Caco-2 (cell line): ENCODE measurements at regions not wholly inside any gene's neighbourhood (a gene's known extent, or its start where the extent isn't known, plus 50 kb on each side); places are given as distances from the start of the nearest gene placed in this dataset.
"Not testable (repeated sequence)": the region's sequence is repeated elsewhere in the genome, so short reads cannot be mapped to it uniquely, and the experiment has no call there.

Experiments used
- BruUV-seq: library from RNA; stranded (reverse); fragments of 400-500 nt; replicated peaks from 2 replicates; lab custom pipeline; 2021; lab: Mats Ljungman, UMichigan
- CTCF ChIA-PET: fragments of 300-600 bp; sonication (Branson Sonifier 250); formaldehyde crosslinking; loops from one replicate; lab custom pipeline; 2022; ENCODE audit warnings: antibody characterized with exemption; lab: Charles Lee
- POLR2A ChIA-PET: fragments of 300-600 bp; sonication (Branson Sonifier 250); formaldehyde crosslinking; loops from one replicate; lab custom pipeline; 2022; ENCODE audit warnings: antibody characterized with exemption; lab: Charles Lee
- DNase-seq, 2 experiments: peaks; one replicate each; pipeline versions ENCODE4 v3.0.0 to v3.0.0-alpha.2; 2020 to 2022
- H3K27me3 ChIP-seq: replicated peaks from 2 replicates; pipeline ENCODE4 v1.6.0; 2011; ENCODE audit warnings: low read length; ENCODE audit not compliant: control insufficient read depth, insufficient read depth
- H3K36me3 ChIP-seq: 2 replicates; pipeline ENCODE4 v1.5.1; 2011; ENCODE audit warnings: low read length; ENCODE audit not compliant: control insufficient read depth, insufficient read depth
- H3K4me1 ChIP-seq: fragments of 250-450 bp; sonication (Bioruptor Pico); 2 replicates; pipeline ENCODE4 v1.5.1; 2020; ENCODE audit warnings: mild to moderate bottlenecking
- H3K4me3 ChIP-seq: 2 replicates; pipeline ENCODE4 v1.5.1; 2011; ENCODE audit warnings: low read depth, mild to moderate bottlenecking, control low read depth, low read length
- H3K9me3 ChIP-seq: fragments of 250-450 bp; sonication (Bioruptor Pico); 2 replicates; pipeline ENCODE4 v1.5.1; 2020; ENCODE audit warnings: mild to moderate bottlenecking, moderate library complexity
- H3K27ac Mint-ChIP-seq: one replicate; pipeline ENCODE4 v1.8.0; 2022; ENCODE audit warnings: mixed read lengths; ENCODE audit not compliant: unreplicated experiment
- H3K27me3 Mint-ChIP-seq: one replicate; pipeline ENCODE4 v1.8.0; 2022; ENCODE audit warnings: mixed read lengths; ENCODE audit not compliant: insufficient read depth, unreplicated experiment
- H3K36me3 Mint-ChIP-seq: one replicate; pipeline ENCODE4 v1.8.0; 2022; ENCODE audit warnings: mild to moderate bottlenecking, mixed read lengths; ENCODE audit not compliant: insufficient read depth, unreplicated experiment
- H3K4me1 Mint-ChIP-seq: one replicate; pipeline ENCODE4 v1.8.0; 2022; ENCODE audit warnings: low read depth, mixed read lengths; ENCODE audit not compliant: unreplicated experiment
- H3K4me3 Mint-ChIP-seq: one replicate; pipeline ENCODE4 v1.8.0; 2022; ENCODE audit warnings: mild to moderate bottlenecking, moderate library complexity, mixed read lengths; ENCODE audit not compliant: unreplicated experiment
- H3K9me3 Mint-ChIP-seq: one replicate; pipeline ENCODE4 v1.8.0; 2022; ENCODE audit warnings: mixed read lengths; ENCODE audit not compliant: unreplicated experiment
- intact Hi-C: fragments of 100-400 bp; cut with micrococcal nuclease; formaldehyde crosslinking; loops from one replicate; pipeline ENCODE4 v1.10.0; 2022; ENCODE audit not compliant: unreplicated experiment
- TF ChIP-seq, protein P1 (sequence below), 2 experiments: fragments of 200-600 bp in 1 of 2; IDR thresholded peaks; 1 replicate in 1 of 2; 2 replicates in 1 of 2; pipeline versions ENCODE4 v1.5.1 to v1.8.0; 2011 to 2022; ENCODE audit warnings: antibody characterized with exemption in 1 of 2, control low read depth in 1 of 2, inconsistent platforms in 1 of 2, low read depth in 1 of 2, low read length in 1 of 2, mild to moderate bottlenecking in 1 of 2, moderate library complexity in 1 of 2; ENCODE audit not compliant: insufficient read depth in 1 of 2, severe bottlenecking in 1 of 2, unreplicated experiment in 1 of 2

DNA sequence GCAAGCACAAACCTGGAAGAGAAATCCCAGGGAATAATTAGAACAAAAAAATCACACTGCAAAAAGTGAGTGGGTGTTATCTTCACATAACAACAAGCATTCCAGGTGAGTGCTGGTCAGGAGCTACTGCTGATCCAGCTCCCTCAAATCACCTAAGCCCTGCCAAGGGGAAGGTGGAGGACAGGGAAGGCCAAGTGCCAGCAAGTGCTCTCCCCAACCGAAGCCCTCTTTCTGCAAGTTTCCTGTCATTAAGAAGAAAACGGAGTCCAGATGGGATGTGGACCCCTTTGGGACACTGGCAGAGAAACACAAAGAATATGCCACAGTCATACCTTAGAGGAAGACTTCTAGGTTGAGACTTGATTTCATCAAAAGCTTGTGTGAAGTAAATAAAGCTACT, 933.0 kb upstream of the ZNF722 start:
- no peaks in the 10 kb centered on the region for H3K27me3 Mint-ChIP-seq

GRCh38 chr7:63066235-63066634, 932.4 kb upstream of the ZNF722 start:
- H3K4me3 Mint-ChIP-seq, H3K36me3 Mint-ChIP-seq, H3K27me3 Mint-ChIP-seq, H3K36me3 ChIP-seq, DNase-seq, H3K9me3 ChIP-seq, H3K4me3 ChIP-seq, H3K27ac Mint-ChIP-seq, H3K4me1 ChIP-seq, intact Hi-C loops, POLR2A ChIA-PET, CTCF ChIA-PET, H3K27me3 ChIP-seq, BruUV-seq, H3K4me1 Mint-ChIP-seq: not testable (repeated sequence)
- peaks cover 21% of the 10 kb centered on the region for H3K9me3 Mint-ChIP-seq

More for the DNA sequence above, 933.0 kb upstream of the ZNF722 start:
- no peak for DNase-seq
- ChIA-PET POLR2A (no interaction called here), CTCF (no interaction called here)
- no TSS peak for BruUV-seq
- Histone ChIP-seq H3K36me3 (no peaks in the 10 kb centered on the region), H3K4me1 (no peaks in the 10 kb centered on the region), H3K4me3 (no peak overlapping the region), H3K9me3 (no peaks in the 10 kb centered on the region), H3K27me3 (no peaks in the 10 kb centered on the region)
- Mint-ChIP-seq H3K9me3 (peaks cover 20% of the 10 kb centered on the region), H3K4me3 (no peak overlapping the region), H3K27ac (no peak overlapping the region), H3K4me1 (no peaks in the 10 kb centered on the region), H3K36me3 (no peaks in the 10 kb centered on the region)
- TF ChIP-seq, protein P1, sequence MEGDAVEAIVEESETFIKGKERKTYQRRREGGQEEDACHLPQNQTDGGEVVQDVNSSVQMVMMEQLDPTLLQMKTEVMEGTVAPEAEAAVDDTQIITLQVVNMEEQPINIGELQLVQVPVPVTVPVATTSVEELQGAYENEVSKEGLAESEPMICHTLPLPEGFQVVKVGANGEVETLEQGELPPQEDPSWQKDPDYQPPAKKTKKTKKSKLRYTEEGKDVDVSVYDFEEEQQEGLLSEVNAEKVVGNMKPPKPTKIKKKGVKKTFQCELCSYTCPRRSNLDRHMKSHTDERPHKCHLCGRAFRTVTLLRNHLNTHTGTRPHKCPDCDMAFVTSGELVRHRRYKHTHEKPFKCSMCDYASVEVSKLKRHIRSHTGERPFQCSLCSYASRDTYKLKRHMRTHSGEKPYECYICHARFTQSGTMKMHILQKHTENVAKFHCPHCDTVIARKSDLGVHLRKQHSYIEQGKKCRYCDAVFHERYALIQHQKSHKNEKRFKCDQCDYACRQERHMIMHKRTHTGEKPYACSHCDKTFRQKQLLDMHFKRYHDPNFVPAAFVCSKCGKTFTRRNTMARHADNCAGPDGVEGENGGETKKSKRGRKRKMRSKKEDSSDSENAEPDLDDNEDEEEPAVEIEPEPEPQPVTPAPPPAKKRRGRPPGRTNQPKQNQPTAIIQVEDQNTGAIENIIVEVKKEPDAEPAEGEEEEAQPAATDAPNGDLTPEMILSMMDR (IDR thresholded peaks at IDR 0.05; ENCODE audit: insufficient read depth in 1 of 2, low read depth in 1 of 2, low read length in 1 of 2, severe bottlenecking in 1 of 2, unreplicated experiment in 1 of 2): no peak
- intact Hi-C loops: no loop called here

DNA sequence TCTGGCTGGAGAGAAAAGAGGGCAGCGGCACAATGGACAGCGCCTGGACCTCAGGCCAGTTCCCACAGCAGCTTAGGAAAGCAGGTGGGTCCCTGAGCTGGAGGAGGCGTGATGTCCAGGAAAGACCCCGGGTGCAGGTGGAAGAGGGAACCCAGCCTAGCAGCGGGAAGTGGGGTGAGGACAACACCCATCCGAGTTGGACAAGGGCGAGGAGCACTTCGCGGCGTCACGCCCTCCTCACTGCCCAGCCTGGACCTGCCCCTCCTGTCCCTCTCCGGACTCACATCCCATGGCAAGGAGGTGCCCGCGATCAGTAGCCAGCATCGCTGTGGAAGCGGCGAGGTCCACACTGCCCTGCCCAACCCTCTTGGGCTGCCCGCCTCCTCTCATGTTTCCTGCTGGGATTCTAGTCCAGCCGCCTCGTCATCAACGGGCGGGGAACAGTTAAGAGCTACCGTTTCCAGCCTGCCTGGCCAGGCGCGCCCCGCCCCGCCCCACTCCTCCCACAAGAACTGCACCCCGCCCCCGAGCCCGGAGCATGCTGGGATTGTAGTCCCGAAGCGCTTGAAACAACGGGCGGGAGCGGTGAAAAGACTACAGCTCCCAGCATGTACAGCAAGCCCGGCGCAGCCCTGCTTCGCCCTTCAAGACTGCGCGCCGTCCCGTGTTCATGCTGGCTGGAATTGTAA, 930.6 kb upstream of the ZNF722 start:
- POLR2A ChIA-PET: no interaction called here
- BruUV-seq: no TSS peak
- H3K4me1 ChIP-seq: no peaks in the 10 kb centered on the region
- intact Hi-C loops: no loop called here
- H3K9me3 Mint-ChIP-seq: peaks cover 21% of the 10 kb centered on the region
- TF ChIP-seq, protein P1 (IDR thresholded peaks at IDR 0.05; ENCODE audit: insufficient read depth in 1 of 2, low read depth in 1 of 2, low read length in 1 of 2, severe bottlenecking in 1 of 2, unreplicated experiment in 1 of 2): no peak
- H3K4me3 Mint-ChIP-seq: no peak overlapping the region
- CTCF ChIA-PET: no interaction called here
- no peak for DNase-seq
- no peaks in the 10 kb centered on the region; the same call in 1 of the 2 replicates for H3K9me3 ChIP-seq
- H3K4me3 ChIP-seq: no peak overlapping the region
- H3K27me3 ChIP-seq: no peaks in the 10 kb centered on the region
- H3K36me3 ChIP-seq: no peaks in the 10 kb centered on the region
- H3K4me1 Mint-ChIP-seq: no peaks in the 10 kb centered on the region
- H3K27me3 Mint-ChIP-seq: no peaks in the 10 kb centered on the region
- no peak overlapping the region for H3K27ac Mint-ChIP-seq
- H3K36me3 Mint-ChIP-seq: no peaks in the 10 kb centered on the region
